Ovary (tissue), 3 donors: ENCODE measurements at regions not wholly inside any gene's neighbourhood (a gene's known extent, or its start where the extent isn't known, plus 50 kb on each side); places are given as distances from the start of the nearest gene placed in this dataset.

Source experiments
- EP300 ChIP-seq: sonication (generic); formaldehyde crosslinking; IDR thresholded peaks from one replicate; pipeline ENCODE4 v1.6.1; 2017; ENCODE audit warnings: antibody characterized with exemption
- POLR2A ChIP-seq: fragments of 450-650 bp; IDR thresholded peaks from one replicate; pipeline ENCODE4 v1.6.1; 2017; ENCODE audit warnings: antibody characterized with exemption, mild to moderate bottlenecking, moderate library complexity
- TF ChIP-seq, protein P1 (sequence below), 3 donors: fragments of 450-650 bp in 2 of 3; fragments of 200-600 bp in 1 of 3; IDR thresholded peaks; one replicate each; pipeline versions ENCODE4 v1.5.1 to v1.8.0; 2016 to 2022; ENCODE audit warnings: antibody characterized with exemption in 3 of 3, mild to moderate bottlenecking in 1 of 3
- donor health status: DM: no; HTN: no; CAD: no.

DNA sequence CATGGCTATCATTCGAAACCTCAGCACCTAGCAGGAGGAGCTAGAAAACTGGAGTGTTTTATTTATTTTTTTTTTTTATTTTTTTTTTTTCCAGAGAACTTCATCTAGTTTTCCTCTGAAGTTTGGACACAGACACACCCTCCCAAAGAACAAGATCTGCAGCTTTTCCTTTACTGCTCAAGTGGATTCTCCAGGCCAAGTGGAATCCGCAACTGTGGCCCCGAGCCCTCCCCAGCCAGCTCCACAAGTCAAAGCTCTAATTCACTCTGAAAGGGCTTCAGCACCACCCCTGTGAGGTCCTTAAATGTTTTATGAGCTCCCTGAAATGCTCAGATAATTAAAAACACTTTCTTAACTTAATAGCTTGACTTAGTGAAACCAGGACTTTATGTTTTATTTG lies 332.1 kb upstream of the DYNLRB2 start:
- TF ChIP-seq, protein P1, sequence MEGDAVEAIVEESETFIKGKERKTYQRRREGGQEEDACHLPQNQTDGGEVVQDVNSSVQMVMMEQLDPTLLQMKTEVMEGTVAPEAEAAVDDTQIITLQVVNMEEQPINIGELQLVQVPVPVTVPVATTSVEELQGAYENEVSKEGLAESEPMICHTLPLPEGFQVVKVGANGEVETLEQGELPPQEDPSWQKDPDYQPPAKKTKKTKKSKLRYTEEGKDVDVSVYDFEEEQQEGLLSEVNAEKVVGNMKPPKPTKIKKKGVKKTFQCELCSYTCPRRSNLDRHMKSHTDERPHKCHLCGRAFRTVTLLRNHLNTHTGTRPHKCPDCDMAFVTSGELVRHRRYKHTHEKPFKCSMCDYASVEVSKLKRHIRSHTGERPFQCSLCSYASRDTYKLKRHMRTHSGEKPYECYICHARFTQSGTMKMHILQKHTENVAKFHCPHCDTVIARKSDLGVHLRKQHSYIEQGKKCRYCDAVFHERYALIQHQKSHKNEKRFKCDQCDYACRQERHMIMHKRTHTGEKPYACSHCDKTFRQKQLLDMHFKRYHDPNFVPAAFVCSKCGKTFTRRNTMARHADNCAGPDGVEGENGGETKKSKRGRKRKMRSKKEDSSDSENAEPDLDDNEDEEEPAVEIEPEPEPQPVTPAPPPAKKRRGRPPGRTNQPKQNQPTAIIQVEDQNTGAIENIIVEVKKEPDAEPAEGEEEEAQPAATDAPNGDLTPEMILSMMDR (IDR thresholded peaks at IDR 0.05), result no peak
- TF ChIP-seq POLR2A (no peak), EP300 (no peak)
